HG03108 (cell line): ENCODE measurements at regions not wholly inside any gene's neighbourhood (a gene's known extent, or its start where the extent isn't known, plus 50 kb on each side); places are given as distances from the start of the nearest gene placed in this dataset.

Experiments used
- ATAC-seq: cut with Tn5 transposase; IDR thresholded peaks from one replicate; pipeline ENCODE4 v1.9.1; 2021; ENCODE audit warnings: moderate library complexity; ENCODE audit not compliant: unreplicated experiment

GRCh38 chr6:40197371-40197770, 263.1 kb upstream of the MOCS1 start:
- no peak for ATAC-seq

GRCh38 chr6:40196135-40196518, 261.9 kb upstream of the MOCS1 start:
- no peak for ATAC-seq

GRCh38 chr6:40195428-40196134, 261.3 kb upstream of the MOCS1 start:
- no peak for ATAC-seq

GRCh38 chr6:40194447-40195170, 260.3 kb upstream of the MOCS1 start:
- no peak for ATAC-seq

GRCh38 chr6:40192516-40192915, 258.3 kb upstream of the MOCS1 start:
- ATAC-seq = no peak

GRCh38 chr6:40188931-40189330, 254.7 kb upstream of the MOCS1 start:
- no peak for ATAC-seq

GRCh38 chr6:40187535-40188144, 253.4 kb upstream of the MOCS1 start:
- ATAC-seq = no peak

- ATAC-seq = no peak
Measured at GRCh38 chr6:40185486-40185885, 251.2 kb upstream of the MOCS1 start.

GRCh38 chr6:40183902-40184301, 249.6 kb upstream of the MOCS1 start:
- ATAC-seq = no peak

- ATAC-seq = no peak
Measured at GRCh38 chr6:40181367-40181766, 247.1 kb upstream of the MOCS1 start.

- no peak for ATAC-seq
Measured at GRCh38 chr6:40180271-40180670, 246.0 kb upstream of the MOCS1 start.

GRCh38 chr6:40179496-40179895, 245.2 kb upstream of the MOCS1 start:
- ATAC-seq = no peak

GRCh38 chr6:40177598-40177997, 243.3 kb upstream of the MOCS1 start:
- ATAC-seq = no peak

GRCh38 chr6:40176152-40176551, 241.9 kb upstream of the MOCS1 start:
- no peak for ATAC-seq

GRCh38 chr6:40172272-40172671, 238.0 kb upstream of the MOCS1 start:
- ATAC-seq = no peak

- no peak for ATAC-seq
Measured at GRCh38 chr6:40171343-40171742, 237.1 kb upstream of the MOCS1 start.

- no peak for ATAC-seq
Measured at GRCh38 chr6:40170856-40171255, 236.6 kb upstream of the MOCS1 start.

GRCh38 chr6:40169878-40170277, 235.6 kb upstream of the MOCS1 start:
- no peak for ATAC-seq

- no peak for ATAC-seq
Measured at GRCh38 chr6:40166963-40167362, 232.7 kb upstream of the MOCS1 start.

- no peak for ATAC-seq
Measured at GRCh38 chr6:40165036-40165709, 230.9 kb upstream of the MOCS1 start.

- no peak for ATAC-seq
Measured at GRCh38 chr6:40164345-40164755, 230.1 kb upstream of the MOCS1 start.

GRCh38 chr6:40163924-40164323, 229.7 kb upstream of the MOCS1 start:
- ATAC-seq = no peak
